ENCODE measurements at regions not wholly inside any gene's neighbourhood (a gene's known extent, or its start where the extent isn't known, plus 50 kb on each side); places are given as distances from the start of the nearest gene placed in this dataset.

- Histone ChIP-seq H3K27ac (ENCODE audit: low read length) (no peak overlapping the region), H3K9me2 (replicated peaks; ENCODE audit: insufficient read depth, low read length) (no peaks in the 10 kb centered on the region), H2AFZ (ENCODE audit: low read length) (no peak overlapping the region), H3K4me3 (ENCODE audit: low read length) (no peak overlapping the region), H3K79me2 (ENCODE audit: low read length) (no peaks in the 10 kb centered on the region), H3K9me3 (replicated peaks; ENCODE audit: insufficient read depth, low read length) (no peaks in the 10 kb centered on the region), H3F3A (ENCODE audit: insufficient read depth, low read length) (no peaks in the 10 kb centered on the region), H3K4me2 (ENCODE audit: low read depth, low read length) (no peak overlapping the region), H3K27me3 (replicated peaks; ENCODE audit: insufficient read depth, low read length) (no peaks in the 10 kb centered on the region), H3K36me3 (replicated peaks; ENCODE audit: insufficient read depth, low read length) (no peaks in the 10 kb centered on the region), H3K9ac (ENCODE audit: low read length) (no peak overlapping the region), H3K4me1 (ENCODE audit: low read length) (no peaks in the 10 kb centered on the region), H4K20me1 (ENCODE audit: insufficient read depth, low read length) (no peaks in the 10 kb centered on the region)
- TF ChIP-seq, protein P1, sequence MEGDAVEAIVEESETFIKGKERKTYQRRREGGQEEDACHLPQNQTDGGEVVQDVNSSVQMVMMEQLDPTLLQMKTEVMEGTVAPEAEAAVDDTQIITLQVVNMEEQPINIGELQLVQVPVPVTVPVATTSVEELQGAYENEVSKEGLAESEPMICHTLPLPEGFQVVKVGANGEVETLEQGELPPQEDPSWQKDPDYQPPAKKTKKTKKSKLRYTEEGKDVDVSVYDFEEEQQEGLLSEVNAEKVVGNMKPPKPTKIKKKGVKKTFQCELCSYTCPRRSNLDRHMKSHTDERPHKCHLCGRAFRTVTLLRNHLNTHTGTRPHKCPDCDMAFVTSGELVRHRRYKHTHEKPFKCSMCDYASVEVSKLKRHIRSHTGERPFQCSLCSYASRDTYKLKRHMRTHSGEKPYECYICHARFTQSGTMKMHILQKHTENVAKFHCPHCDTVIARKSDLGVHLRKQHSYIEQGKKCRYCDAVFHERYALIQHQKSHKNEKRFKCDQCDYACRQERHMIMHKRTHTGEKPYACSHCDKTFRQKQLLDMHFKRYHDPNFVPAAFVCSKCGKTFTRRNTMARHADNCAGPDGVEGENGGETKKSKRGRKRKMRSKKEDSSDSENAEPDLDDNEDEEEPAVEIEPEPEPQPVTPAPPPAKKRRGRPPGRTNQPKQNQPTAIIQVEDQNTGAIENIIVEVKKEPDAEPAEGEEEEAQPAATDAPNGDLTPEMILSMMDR (IDR thresholded peaks at IDR 0.05; ENCODE audit: low read length) = peak; percentile 72
- TF ChIP-seq EZH2 (optimal IDR thresholded peaks at IDR 0.05; ENCODE audit: low read depth, low read length) (no peak), EZH2phosphoT487 (IDR thresholded peaks at IDR 0.05; ENCODE audit: low read length) (no peak)
- DNase-seq = peak; percentile 59
These were observed 427.5 kb downstream of the VGLL3 start for GRCh38 chr3:86563400-86563970.

DNA sequence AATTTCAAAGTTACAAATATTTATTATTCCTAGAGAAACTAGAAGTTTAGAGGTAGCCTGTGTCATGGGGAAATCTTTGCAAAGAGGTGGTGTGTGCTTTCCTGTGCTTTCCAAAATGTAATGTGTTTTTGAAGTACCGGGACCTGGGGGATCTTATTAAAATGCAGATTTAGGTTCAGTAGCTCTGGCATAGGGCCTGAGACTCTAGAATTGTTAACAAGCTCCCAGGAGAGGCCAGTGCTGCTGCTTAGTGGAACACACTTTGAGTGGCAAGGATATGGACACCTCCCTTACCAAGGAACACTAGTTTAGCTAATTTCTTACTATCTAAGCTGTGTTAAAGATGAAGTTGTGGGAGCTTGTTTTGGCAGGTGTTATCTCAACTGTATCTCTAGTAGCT, 428.9 kb downstream of the VGLL3 start:
- Histone ChIP-seq H3K27me3 (replicated peaks; ENCODE audit: insufficient read depth, low read length) (no peaks in the 10 kb centered on the region), H3K9ac (ENCODE audit: low read length) (no peak overlapping the region), H3K36me3 (replicated peaks; ENCODE audit: insufficient read depth, low read length) (no peaks in the 10 kb centered on the region), H3F3A (ENCODE audit: insufficient read depth, low read length) (no peaks in the 10 kb centered on the region), H2AFZ (ENCODE audit: low read length) (no peak overlapping the region), H4K20me1 (ENCODE audit: insufficient read depth, low read length) (no peaks in the 10 kb centered on the region), H3K79me2 (ENCODE audit: low read length) (no peaks in the 10 kb centered on the region), H3K9me2 (replicated peaks; ENCODE audit: insufficient read depth, low read length) (no peaks in the 10 kb centered on the region), H3K4me1 (ENCODE audit: low read length) (no peaks in the 10 kb centered on the region), H3K4me2 (ENCODE audit: low read depth, low read length) (no peak overlapping the region), H3K4me3 (ENCODE audit: low read length) (no peak overlapping the region), H3K9me3 (replicated peaks; ENCODE audit: insufficient read depth, low read length) (no peaks in the 10 kb centered on the region), H3K27ac (ENCODE audit: low read length) (no peak overlapping the region)
- DNase-seq = no peak
- TF ChIP-seq EZH2 (optimal IDR thresholded peaks at IDR 0.05; ENCODE audit: low read depth, low read length) (no peak), EZH2phosphoT487 (IDR thresholded peaks at IDR 0.05; ENCODE audit: low read length) (no peak)
- TF ChIP-seq, protein P1 (IDR thresholded peaks at IDR 0.05; ENCODE audit: low read length) = no peak

DNA sequence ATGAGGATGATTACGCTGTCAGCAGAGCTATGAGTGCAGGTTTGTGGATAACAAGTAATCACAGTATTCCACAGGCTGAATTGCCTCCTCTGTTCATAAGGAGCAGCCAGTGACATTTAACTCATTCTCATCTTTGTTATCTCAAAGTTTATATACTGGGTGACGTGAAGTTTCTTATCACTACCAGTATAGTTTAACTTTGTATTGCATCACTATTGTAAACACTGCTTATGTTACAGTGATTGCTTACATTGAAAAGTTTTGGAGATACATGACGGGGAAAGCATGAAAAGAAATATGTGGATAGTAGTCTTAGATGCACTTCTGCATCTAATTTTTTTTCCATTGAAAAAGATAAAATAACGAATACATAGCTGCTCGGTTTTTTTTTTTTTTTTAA, 429.7 kb downstream of the VGLL3 start:
- DNase-seq = no peak
- Histone ChIP-seq H3K27me3 (replicated peaks; ENCODE audit: insufficient read depth, low read length) (no peaks in the 10 kb centered on the region), H3K4me1 (ENCODE audit: low read length) (no peaks in the 10 kb centered on the region), H3K36me3 (replicated peaks; ENCODE audit: insufficient read depth, low read length) (no peaks in the 10 kb centered on the region), H3K27ac (ENCODE audit: low read length) (no peak overlapping the region), H3K9ac (ENCODE audit: low read length) (no peak overlapping the region), H4K20me1 (ENCODE audit: insufficient read depth, low read length) (no peaks in the 10 kb centered on the region), H3K9me3 (replicated peaks; ENCODE audit: insufficient read depth, low read length) (no peaks in the 10 kb centered on the region), H3K9me2 (replicated peaks; ENCODE audit: insufficient read depth, low read length) (no peaks in the 10 kb centered on the region), H3K4me3 (ENCODE audit: low read length) (no peak overlapping the region), H2AFZ (ENCODE audit: low read length) (no peak overlapping the region), H3F3A (ENCODE audit: insufficient read depth, low read length) (no peaks in the 10 kb centered on the region), H3K4me2 (ENCODE audit: low read depth, low read length) (no peak overlapping the region), H3K79me2 (ENCODE audit: low read length) (no peaks in the 10 kb centered on the region)
- TF ChIP-seq EZH2 (optimal IDR thresholded peaks at IDR 0.05; ENCODE audit: low read depth, low read length) = no peak
- no peak for TF ChIP-seq EZH2phosphoT487 (IDR thresholded peaks at IDR 0.05; ENCODE audit: low read length)
- TF ChIP-seq, protein P1 (IDR thresholded peaks at IDR 0.05; ENCODE audit: low read length) = no peak
